UCSD-AML1 (cell line): ENCODE measurements at regions not wholly inside any gene's neighbourhood (a gene's known extent, or its start where the extent isn't known, plus 50 kb on each side); places are given as distances from the start of the nearest gene placed in this dataset.
"Not testable (repeated sequence)": the region's sequence is repeated elsewhere in the genome, so short reads cannot be mapped to it uniquely, and the experiment has no call there.

Source experiments
- DNase-seq: peaks from one replicate; lab custom pipeline; 2025; ENCODE audit not compliant: unreplicated experiment; lab: John Stamatoyannopoulos, UW

DNA sequence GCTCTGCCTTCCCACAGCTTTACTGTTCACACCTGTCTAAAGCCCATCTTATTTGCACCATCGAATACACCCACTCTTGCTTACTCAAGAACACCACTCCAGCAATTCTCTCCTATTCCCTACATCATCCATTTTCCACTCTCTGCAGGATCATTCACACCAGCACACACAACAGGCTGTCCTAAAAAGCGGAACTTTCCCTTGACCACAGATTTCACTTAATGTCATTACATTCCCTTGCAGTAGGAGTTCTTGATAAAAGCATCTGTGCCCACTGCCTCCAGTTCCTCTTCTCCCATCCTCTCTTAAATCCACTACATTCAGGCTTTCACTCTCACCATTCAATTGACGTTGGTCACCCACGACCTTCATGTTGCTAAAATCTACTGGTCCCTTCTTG, 103.0 kb upstream of the PABPC3 start:
- DNase-seq, result not testable (repeated sequence)

DNA sequence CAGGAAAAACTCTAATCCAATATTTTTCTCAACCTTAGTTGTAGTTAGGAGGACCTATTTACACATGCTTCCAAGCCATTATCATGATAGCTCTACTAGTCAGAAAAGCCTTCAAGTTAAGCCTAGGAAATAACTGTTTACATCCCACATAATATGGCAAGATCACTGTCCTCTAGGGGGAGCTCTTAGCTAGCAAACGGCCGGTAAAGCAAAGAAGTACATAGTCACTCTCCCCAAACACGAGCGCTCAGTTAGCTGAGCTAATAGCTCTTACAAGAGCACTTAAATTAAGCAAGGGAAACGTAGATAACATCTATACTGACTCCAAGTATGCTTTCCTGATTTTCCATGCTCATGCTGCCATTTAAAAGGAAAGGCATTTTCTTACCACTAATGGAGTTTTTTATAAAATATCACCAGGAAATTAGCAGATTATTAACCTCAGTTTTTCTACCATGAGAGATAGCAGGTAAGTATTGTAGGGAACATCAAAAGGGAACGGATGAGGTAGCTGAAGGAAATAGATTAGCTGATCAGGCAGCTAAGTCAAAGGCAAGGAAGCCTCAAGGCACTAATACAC, 100.6 kb upstream of the PABPC3 start:
- DNase-seq, result peak; percentile 22

DNA sequence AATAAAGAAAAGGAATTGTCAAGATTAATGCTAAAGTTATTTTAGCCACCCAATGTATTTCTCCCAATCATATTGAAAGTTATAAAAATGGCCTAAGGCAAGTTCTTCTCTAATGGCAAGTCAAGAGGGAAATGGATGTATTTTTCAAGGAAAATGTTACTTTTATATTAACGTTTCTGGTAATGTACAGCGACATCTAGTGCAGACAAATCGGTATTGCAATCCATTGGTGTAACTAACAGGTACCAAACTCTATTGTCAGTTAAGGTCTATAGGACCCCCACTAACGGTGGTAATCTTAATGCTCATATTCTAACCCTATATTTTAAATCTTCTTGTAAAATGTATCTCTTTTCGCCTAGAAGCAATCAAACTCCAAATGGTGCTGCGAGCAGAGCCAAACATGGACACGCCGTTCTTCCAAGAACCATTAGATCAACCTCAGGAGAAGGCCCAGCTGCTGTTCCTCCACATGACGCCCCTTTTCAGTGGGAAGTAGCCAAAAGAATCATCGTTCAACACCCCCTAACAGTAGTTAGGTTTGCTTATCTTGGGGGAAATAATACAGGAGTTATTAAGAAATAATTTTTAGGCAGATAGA, 98.5 kb upstream of the PABPC3 start:
- no peak for DNase-seq

DNA sequence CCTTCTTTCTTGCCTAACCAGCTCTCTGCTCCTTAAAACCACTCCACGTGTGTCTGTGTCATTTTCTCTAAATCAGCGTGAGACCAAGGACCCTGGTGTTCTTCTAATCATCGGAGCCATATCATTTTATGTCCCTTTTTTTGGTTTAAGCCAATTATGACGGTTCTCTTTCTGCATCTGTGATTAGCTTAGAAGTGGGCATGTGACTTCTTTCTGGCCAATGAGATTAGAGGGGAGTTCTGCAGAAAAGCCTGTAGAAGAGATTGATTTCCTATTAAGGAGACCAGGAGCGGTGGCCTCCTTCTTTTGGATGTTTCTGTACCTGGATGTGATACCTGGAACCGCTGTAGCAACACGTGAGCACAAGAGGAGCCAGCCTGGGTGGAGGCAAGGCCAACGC, 97.5 kb upstream of the PABPC3 start:
- DNase-seq, result no peak

DNA sequence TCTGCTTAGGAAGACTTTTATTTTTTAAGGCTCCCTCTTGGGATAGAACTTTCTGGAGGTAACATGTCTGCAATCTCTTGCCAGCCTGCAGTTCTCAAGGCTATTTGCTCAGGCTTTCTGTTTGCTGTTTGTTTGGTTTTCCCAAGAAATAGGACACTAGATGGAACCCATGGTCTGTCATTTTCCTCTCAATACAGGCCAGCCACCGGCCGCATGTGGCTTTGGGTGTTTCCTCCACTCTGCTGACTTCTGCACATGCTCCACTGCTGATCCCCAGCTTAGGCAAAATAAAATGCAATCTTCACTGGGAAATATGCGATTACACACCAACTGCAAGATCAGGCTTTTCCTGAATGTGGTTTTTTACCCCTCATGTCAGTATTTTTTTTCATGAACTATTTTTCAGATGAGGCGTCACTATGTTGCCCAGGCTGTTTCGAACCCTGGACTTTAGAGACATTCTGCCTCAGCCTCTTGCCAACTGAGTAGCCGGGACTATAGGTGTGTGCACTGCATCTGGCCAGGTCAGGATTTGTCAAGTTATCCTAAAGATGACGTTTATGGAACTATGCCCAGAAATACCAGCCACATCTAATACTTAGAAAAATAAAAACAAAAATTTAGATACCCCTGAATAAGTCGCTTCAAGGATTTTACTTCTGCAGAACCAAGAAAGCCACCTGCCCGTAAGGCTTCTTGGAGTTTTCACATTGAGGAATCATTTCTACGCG, 94.3 kb upstream of the PABPC3 start:
- DNase-seq, result peak; percentile 24

DNA sequence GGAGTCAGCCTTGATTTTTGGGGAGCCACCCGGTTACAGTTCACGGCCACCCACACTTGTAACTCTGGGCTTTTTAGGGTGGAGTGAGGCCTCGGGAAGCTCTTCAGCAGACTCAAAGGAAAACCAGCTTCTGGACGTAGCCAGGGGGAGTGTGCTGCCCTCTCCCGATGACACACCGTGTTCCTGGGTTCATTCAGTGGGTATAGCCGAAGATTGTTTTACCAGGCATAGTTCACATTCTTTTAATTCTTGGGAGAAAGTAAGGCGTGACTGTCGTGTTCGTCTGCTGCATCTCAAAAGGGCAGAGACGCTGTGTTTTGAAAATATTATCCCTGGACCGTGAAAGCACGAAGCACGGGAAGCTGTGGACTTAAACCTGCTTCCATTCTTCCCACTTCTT, 93.6 kb upstream of the PABPC3 start:
- DNase-seq, result not testable (repeated sequence)

DNA sequence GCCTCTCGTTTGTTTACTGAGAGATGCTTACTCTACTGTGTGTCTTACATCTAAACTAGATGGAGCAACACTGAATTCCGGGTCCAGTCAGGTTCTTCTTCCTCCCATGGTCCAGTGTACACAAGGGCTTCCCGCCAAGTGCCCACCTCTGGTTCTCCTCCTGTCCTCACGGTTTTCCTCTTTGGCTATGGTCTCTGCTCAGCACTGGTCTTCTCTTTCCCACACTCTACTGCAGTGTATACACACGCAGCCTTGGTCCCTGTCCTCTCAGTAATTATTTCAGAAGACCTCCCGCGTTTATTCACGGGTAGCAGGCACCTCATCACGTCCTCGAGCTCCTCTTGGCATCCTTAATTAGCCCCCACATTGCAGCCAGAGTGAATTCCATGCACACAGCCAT, 91.4 kb upstream of the PABPC3 start:
- not testable (repeated sequence) for DNase-seq

DNA sequence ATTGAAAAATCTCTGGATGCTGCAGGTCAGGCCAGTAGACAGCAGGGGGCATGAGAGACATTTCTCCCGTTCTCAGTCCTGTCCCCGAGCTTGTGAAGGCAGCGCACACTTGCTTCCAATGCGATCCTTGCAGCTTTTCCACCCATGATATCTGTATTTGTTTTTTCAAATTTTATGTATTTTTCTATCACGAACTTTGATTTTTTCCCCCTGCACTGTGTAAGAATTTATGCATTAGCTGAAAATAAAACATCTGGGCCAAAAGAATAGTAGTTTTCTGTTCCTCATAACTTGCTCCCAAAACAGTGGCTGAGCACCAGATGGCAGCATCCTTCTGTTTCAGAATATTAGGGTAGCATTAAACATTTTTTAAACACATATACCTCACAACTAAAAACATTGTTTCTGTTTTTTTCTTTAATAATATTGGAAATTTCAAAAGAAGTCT, 90.9 kb upstream of the PABPC3 start:
- DNase-seq, result not testable (repeated sequence)

DNA sequence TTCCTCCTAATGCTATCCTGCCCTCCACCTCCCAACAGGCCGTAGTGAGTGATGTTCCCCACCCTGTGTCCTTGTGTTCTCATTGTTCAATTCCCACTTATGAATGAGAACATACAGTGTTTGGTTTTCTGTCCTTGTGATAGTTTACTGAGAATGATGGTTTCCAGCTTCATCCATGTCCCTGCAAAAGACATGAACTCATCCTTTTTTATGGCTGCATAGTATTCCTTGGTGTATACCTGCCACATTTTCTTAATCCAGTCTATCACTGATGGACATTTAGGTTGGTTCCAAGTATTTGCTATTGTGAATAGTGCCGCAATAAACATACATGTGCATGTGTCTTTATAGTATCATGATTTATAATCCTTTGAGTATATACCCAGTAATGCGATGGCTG, 88.5 kb upstream of the PABPC3 start:
- DNase-seq, result not testable (repeated sequence)

DNA sequence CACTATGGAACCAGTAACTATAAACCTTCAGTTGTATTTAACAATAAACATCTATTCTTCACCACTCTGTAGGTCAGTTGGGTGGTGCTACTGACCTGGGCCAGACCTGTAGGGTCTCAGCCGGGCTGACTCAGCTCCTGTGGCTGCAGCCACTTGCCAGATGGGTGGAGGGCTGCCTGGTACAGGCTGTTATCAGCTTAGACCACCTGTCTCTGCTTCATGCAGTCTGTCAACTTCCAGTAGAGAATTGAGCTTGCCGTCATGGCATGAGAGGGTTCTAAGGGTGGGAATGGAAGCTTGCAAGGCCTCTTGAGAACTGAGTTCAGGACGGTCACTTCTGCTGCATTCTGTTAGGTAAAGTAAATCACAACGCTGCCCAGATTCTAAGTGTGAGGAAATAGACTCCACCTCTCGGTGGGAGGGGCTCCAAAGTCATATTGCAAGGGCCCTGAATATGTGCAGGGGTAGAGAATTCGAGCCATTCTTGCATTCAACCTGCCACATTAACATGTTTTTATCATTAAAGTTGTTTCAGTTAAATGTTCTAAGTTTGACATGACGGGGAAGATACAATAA, 81.5 kb upstream of the PABPC3 start:
- DNase-seq, result not testable (repeated sequence)

DNA sequence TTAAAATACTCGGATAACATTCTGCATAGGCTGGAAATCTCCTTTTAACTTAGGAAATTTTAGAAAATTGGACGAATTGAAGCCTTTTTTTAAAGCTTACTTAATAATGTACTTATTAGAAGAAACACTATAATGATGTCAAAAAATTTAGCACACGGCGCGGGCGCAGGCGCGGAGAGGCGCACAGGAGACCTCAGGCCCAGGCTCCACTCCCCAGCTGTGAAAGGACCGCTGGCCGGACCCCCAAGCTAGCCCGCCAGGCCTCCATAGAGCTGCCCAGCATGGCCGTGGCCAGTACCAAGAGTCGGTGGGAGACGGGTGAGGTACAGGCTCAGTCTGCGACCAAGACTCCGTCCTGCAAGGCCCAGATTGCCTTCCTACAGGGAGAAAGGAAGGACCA, 78.8 kb upstream of the PABPC3 start:
- DNase-seq, result not testable (repeated sequence)

DNA sequence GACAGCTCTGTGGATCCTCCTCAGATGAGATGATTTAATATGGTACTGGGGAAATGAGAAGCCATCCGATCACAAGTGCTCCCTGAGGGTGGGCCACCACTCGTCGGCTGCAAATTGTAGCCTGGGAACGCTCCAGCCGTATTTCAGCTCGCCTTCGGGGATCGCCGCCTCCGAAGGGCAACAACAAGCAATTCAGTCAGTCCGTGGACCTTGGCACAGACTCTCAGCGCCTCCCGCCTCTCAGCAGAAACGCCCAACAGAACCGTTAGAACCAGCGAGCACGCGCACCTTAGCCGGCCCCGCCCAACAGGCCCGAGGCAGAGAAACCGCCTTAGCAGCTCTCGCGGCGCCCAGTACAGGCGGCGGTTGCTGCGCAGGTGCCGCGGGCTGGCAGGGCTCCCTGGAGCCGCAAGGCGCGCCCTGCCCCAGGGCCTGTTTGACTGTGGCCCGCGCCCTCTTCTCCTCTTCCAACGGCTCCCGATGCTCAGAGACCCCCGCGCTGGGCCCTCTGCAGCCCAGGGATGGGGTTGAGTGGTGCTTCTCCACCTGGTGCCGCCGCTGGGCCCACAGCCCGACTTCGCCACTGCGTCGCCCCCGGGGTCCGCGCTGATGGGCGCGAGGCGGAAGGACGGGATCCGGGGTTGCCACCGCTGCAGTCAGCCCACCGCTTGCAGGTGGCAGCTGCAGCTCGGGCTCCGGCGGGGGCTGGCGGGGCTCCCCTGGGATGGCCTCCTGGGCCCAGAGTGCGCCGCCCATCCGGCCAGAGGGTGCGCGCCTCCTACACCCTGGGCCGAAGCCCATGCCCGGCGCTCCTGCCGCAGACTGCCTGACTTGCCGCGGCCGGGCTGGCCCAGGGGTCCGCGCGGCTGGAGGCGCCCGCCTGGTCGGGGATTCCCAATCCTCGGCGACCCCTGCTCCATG, 77.9 kb upstream of the PABPC3 start:
- DNase-seq, result not testable (repeated sequence)

DNA sequence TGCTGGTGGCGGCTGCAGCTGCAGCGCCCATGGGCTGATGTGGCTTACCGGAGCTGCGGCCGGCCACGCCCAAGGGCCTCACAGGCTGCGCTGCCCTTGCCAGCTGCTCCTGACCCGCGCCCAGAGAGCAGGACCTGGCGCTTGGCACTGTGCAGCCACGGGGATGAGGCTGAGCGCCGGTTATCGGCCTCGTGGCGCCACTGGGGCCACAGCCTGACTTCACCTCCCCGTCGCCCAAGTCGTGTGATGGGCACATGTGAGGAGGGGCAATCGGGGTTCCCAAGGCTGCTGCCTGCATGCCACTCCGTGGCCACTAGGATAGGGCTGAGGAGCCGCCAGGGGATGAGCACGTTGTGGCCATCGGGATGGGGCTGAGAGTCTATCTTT, 77.2 kb upstream of the PABPC3 start:
- DNase-seq, result no peak

DNA sequence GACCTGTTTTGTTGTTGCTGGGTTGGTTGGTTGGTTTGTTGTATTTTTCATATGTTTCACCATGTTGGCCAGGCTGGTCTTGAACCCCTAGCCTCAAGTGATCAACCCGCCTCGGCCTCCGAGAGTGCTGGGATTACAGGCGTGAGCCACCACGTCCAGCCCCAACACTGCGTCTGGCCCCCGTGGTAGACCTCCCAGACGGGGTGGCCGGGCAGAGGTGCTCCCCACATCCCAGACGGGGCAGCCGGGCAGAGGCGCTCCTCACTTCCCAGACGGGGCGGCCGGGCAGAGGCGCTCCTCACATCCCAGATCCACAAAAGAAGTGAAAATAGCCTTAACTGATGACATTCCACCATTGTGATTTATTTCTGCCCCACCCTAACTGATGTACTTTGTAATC, 76.2 kb upstream of the PABPC3 start:
- not testable (repeated sequence) for DNase-seq

DNA sequence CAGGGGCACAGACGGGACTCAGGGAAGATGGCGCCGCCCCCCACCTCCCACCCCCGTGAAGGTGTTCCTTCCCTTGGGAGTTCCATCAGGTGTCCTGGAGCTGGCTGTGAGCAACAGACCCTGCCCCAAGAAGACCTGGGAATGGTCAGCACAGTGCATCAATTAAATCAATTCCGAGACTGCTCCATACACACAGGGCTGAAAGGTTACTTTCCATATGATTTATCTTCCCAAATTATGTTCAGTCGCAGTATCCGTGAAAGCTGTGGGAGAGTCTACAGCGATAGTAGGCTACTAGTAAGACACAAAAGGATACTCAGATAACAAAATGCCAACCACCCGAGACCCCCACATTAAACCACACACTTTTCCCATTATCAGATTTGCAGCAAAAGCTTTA, 71.8 kb upstream of the PABPC3 start:
- no peak for DNase-seq

DNA sequence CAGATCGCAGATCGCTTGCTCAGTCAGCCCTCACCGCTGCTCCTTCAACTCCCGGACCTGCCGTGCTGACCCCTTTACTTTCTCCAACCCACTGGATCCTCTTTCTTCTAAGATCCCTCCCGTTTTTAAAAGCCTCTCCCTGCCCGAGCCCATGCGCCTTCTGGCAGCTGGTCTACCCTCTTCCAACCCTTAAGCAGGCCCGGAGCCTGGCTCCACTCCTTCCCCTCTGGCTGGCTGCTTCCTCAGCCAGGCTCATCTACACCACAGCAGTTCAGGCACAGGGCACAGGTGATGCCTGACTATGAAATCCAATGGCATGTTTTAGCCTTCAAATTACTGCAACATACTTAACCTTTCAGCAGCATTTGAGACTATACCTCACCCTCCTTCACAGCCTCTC, 63.8 kb upstream of the PABPC3 start:
- no peak for DNase-seq

DNA sequence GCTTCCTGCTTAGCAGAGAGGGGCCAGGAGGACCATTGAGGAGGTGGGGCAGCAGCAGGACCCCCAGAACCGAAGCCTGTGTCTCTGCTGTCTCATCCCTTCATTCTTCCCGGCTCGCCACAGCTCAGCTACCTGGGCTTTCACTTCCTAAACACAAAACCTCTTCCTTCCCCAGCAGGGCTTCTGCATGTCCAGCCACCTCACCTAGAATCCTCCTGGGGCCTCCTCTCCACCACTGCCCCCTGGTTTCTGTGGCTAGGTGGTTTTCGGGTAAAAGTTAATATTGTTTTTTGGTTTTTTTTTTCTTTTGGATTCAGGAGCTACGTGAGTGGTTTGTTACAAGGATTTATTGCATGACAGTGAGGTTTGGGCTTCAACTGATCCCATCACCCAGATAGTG, 61.8 kb upstream of the PABPC3 start:
- no peak for DNase-seq

DNA sequence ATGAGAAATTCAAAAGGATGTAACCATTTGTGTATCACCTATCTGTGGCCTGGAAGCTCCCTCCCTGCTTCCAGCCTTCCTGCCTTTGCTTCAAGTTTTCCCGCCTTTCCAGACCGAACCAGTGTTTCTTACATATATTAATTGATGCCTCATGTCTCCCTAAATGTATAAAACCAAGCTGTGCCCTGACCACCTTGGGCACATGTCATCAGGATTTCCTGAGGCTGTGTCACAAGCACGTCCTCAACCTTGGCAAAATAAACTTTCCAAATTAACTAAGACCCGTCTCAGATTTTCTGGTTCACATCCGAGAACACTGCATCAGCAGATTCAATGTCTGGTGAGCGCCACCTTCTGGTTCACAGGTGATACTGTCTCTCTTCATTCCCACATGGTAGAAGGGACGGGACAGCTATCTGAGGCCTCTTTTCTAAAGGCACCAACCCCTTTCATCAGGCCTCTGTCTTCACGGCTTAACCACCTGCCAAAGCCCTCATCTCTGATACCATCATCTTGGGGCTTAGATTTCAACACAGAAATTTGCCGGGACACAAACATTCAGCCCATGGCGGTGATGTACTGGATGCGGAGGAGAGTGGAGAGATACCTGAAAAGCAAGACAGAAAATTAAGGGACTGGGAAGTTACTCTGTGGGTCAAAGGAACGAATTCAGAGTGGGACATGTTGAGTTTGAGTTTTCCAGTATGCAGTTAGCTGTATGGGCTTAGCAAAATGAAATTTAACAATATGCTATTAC, 58.7 kb upstream of the PABPC3 start:
- DNase-seq, result peak; percentile 17

DNA sequence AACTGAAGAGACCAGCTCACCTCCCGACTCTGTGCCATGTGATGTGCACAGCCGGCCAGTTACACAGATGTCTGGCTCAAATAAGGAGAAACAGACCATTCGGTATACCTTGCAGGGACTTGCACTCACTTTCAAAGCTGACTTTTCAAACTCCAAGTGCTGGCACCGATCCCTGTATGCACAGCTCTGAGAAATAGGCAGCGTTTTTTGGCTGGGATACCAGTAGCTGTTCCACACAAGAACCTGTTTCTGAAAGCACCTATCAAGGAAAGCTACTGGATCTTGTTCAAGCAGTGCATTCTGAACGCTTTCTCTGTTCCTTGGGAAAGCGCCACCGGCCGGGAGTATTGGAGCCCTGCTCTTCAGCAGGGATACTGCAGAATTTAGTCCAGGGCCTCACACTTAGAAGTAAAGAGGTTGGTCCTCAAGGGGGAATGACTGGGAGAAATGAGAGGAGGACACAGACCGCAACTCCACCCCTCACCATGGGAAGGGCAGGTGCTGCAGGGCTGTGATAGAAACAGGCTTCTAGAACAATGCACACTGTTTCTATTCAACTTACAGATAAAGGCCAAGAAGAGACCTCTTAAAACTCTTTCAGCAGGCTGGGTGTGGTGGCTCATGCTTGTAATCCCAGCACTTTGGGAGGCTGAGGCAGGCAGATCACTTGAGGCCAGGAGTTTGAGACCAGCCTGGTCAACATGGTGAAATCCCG, 53.6 kb upstream of the PABPC3 start:
- no peak for DNase-seq

DNA sequence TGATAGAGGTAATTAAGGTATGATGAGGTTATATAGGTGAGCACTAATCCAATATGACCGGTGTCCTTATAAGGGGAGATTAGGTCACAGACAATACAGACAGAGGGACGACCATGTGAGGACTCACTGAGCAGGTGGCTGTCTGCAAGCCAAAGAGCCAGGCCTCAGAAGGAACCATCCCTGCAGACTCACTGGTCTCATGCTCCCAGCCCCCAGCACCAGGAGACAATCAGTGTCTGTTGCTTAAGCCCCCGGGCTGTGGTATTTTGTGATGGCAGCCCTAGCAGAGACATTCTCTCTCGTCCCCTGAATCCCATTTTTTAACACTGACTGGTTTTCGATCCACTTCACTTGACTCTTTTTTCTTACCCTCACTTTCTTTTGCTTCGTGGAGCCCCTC, 51.9 kb upstream of the PABPC3 start:
- no peak for DNase-seq
